A673 (cell line): ENCODE measurements at regions not wholly inside any gene's neighbourhood (a gene's known extent, or its start where the extent isn't known, plus 50 kb on each side); places are given as distances from the start of the nearest gene placed in this dataset.

Experiments
- EZH2 ChIP-seq: fragments of 200-600 bp; sonication (generic); IDR thresholded peaks from 2 replicates; pipeline ENCODE4 v1.6.1; 2017; ENCODE audit warnings: borderline replicate concordance, low read depth, mild to moderate bottlenecking, mixed read lengths, antibody characterized with exemption, low read length; ENCODE audit not compliant: poor library complexity, severe bottlenecking
- TF ChIP-seq, protein P1 (sequence below): fragments of 300-800, 200-600 bp; sonication (generic); conservative IDR thresholded peaks from 2 replicates; pipeline ENCODE4 v1.5.1; 2017; ENCODE audit warnings: low read depth, mild to moderate bottlenecking, antibody characterized with exemption, low read length, moderate library complexity, mixed read lengths

DNA sequence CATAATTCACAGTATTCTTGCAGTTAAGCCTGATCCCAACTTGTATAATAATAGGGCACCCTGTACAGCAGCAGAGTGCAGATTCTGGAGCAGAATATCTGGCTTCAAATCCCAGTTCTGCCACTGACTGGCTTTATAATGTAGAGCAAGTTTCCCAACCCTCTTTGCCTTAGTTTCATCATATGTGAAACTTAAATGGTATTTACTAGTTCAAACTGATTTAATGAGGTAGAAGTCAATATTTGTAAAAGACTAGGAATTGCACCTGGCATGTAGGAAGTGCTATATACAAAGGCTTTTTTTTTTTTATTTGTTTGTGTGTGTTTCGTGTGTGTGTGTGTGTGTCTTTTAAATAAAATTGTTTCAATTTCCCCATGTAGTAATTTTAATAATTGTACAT lies 125.9 kb downstream of the CCER1 start:
- TF ChIP-seq, protein P1, sequence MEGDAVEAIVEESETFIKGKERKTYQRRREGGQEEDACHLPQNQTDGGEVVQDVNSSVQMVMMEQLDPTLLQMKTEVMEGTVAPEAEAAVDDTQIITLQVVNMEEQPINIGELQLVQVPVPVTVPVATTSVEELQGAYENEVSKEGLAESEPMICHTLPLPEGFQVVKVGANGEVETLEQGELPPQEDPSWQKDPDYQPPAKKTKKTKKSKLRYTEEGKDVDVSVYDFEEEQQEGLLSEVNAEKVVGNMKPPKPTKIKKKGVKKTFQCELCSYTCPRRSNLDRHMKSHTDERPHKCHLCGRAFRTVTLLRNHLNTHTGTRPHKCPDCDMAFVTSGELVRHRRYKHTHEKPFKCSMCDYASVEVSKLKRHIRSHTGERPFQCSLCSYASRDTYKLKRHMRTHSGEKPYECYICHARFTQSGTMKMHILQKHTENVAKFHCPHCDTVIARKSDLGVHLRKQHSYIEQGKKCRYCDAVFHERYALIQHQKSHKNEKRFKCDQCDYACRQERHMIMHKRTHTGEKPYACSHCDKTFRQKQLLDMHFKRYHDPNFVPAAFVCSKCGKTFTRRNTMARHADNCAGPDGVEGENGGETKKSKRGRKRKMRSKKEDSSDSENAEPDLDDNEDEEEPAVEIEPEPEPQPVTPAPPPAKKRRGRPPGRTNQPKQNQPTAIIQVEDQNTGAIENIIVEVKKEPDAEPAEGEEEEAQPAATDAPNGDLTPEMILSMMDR, result no peak
- TF ChIP-seq EZH2, result no peak
